ENCODE measurements at regions not wholly inside any gene's neighbourhood (a gene's known extent, or its start where the extent isn't known, plus 50 kb on each side); places are given as distances from the start of the nearest gene placed in this dataset.

GRCh38 chr5:108432024-108432423 is 50.1 kb upstream of the FBXL17 start:
- Histone ChIP-seq H3K27me3 (no peaks in the 10 kb centered on the region), H4K20me1 (ENCODE audit: low read depth) (no peaks in the 10 kb centered on the region), H3K36me3 (no peaks in the 10 kb centered on the region), H3F3A (ENCODE audit: low read depth) (no peaks in the 10 kb centered on the region), H3K4me3 (no peak overlapping the region), H3K9me3 (ENCODE audit: low read depth) (no peaks in the 10 kb centered on the region), H3K4me1 (peaks cover 10% of the 10 kb centered on the region), H3K79me2 (ENCODE audit: low read depth) (no peaks in the 10 kb centered on the region), H3K9ac (no peak overlapping the region), H2AFZ (replicated peaks) (no peak overlapping the region), H3K4me2 (no peak overlapping the region), H3K27ac (no peak overlapping the region)
- Mint-ChIP-seq H3K36me3 (no peaks in the 10 kb centered on the region), H3K4me1 (peaks cover 4% of the 10 kb centered on the region), H3K27me3 (ENCODE audit: insufficient read depth, low read depth) (no peaks in the 10 kb centered on the region), H3K4me3 (no peak overlapping the region), H3K27ac (no peak overlapping the region), H3K9me3 (no peaks in the 10 kb centered on the region)
- TF ChIP-seq EZH2phosphoT487 (IDR thresholded peaks at IDR 0.05) (no peak), EZH2 (IDR thresholded peaks at IDR 0.05) (no peak)
- TF ChIP-seq, protein P1, sequence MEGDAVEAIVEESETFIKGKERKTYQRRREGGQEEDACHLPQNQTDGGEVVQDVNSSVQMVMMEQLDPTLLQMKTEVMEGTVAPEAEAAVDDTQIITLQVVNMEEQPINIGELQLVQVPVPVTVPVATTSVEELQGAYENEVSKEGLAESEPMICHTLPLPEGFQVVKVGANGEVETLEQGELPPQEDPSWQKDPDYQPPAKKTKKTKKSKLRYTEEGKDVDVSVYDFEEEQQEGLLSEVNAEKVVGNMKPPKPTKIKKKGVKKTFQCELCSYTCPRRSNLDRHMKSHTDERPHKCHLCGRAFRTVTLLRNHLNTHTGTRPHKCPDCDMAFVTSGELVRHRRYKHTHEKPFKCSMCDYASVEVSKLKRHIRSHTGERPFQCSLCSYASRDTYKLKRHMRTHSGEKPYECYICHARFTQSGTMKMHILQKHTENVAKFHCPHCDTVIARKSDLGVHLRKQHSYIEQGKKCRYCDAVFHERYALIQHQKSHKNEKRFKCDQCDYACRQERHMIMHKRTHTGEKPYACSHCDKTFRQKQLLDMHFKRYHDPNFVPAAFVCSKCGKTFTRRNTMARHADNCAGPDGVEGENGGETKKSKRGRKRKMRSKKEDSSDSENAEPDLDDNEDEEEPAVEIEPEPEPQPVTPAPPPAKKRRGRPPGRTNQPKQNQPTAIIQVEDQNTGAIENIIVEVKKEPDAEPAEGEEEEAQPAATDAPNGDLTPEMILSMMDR (IDR thresholded peaks at IDR 0.05) = no peak
- no peak for DNase-seq (ENCODE audit: low spot score)

Measured in neural progenitor cell (in vitro differentiated cells).